GM21367 (cell line): ENCODE measurements at regions not wholly inside any gene's neighbourhood (a gene's known extent, or its start where the extent isn't known, plus 50 kb on each side); places are given as distances from the start of the nearest gene placed in this dataset.
A peak's percentile ranks its signal among the peaks of the same experiment; 100 is the strongest.
"Not testable (repeated sequence)": the region's sequence is repeated elsewhere in the genome, so short reads cannot be mapped to it uniquely, and the experiment has no call there.

Experiments used
- ATAC-seq: cut with Tn5 transposase; IDR thresholded peaks from one replicate; pipeline ENCODE4 v1.9.1; 2021; ENCODE audit not compliant: unreplicated experiment

DNA sequence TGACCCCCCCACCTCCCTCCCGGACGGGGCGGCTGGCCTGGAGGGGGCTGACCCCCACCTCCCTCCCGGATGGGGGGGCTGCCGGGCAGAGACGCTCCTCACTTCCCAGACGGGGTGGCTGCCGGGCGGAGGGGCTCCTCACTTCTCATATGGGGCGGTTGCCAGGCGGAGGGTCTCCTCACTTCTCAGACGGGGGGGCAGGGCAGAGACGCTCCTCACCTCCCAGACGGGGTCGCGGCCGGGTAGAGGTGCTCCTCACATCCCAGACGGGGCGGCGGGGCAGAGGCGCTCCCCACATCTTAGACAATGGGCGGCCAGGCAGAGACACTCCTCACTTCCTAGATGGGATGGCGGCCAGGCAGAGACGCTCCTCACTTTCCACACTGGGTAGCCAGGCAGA, 251.9 kb upstream of the PTBP2 start:
- ATAC-seq: not testable (repeated sequence)

DNA sequence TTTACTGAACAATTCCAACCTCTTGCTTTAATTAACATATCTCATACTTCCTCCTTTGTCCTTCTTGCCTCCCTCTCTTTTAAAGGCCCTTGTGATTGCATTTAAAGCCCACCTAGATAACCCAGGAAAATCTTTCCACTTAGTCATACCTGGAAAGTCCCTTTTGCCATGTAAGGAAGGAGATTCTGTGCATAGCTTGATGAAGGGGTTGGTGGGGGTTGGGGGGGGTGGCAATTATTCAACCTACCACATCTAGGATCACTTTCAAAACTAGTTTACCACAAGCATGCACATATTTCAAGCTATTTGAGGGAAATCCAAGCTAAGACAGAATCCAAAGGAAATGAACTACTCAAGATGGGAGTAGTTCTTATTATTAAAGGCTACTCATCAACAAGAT, 249.1 kb upstream of the PTBP2 start:
- ATAC-seq: no peak

DNA sequence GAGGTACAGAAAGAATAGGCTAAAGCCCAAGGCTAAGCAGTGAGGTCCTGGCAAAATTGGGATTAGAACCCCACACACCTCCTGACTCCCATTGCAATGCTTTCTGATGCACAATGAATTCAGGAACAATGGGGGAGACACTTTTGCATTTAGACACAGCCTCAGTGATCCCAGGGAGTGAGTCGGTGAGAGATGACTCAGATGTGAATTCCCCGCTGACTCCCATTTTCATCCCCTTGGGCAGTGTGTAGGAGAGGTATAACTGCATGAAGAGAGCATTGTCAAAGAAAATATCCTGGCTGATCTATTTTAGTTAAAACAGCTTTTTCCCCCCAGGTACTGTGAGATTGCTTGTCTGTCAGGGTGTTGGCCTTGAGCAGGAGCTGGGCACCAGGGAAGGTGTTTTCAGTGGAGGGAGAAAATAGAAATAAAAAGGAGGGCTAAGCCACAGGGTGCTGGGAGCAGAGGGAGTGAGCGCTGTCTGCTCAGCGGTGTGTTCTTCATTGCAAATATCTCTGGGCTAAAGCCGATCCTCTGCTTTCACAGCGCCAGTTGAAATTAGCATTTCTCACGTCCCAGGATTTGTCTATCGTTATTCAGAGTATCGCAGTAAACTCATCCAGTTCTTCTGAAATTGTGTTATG, 247.7 kb upstream of the PTBP2 start:
- no peak for ATAC-seq

DNA sequence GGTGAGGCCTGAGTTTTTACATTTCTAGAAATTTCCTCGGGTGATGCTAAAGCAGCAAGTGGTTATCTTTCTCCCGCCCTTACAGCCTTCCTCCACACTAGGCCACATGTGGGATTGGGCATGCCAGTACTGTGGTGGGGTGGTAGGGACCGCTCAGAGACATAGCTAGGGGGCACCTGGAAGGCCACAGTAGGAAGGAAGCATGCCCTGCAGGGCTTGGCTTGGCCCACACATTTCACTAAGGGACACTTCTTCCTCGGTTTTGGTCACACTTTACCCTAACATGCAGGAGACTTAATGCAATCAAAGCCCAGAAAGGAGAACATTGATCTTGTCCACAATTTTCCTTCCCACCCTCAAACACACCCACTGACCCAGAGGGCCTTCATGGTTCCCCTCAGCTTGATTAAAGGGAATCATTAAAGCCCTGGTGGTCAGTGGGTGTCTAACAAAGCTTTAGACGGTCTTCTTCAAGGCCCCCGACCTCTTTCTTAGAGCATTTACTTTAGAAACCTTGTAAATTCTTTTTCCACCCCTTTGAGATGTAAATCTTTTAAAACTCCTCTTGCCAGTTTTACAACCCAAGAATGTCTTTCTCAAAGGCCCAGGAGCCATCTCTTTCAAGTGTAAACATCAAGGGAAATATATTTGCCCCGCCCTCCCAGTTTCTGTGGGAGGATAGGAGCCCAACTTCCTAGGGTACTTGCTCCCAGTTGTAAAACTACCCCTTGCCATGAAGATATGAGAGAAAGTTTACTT, 246.4 kb upstream of the PTBP2 start:
- no peak for ATAC-seq

DNA sequence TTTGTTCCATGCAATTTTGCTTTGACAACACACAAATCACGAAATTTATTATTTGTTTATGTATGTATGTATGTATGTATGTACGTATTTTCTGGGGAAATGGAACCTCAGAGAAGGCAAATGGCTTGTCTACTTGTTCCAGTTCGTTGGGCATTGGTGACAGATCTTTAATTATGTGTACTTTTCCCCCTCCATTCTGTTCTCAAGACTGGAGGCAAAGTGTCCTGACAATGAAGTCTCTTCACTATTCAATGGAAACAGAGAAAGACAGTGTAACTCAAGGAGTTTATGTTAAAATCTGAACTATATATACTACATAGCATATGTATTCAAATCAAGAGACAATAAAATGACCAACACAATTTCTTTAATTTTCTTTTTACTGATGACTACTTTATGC, 245.7 kb upstream of the PTBP2 start:
- no peak for ATAC-seq

DNA sequence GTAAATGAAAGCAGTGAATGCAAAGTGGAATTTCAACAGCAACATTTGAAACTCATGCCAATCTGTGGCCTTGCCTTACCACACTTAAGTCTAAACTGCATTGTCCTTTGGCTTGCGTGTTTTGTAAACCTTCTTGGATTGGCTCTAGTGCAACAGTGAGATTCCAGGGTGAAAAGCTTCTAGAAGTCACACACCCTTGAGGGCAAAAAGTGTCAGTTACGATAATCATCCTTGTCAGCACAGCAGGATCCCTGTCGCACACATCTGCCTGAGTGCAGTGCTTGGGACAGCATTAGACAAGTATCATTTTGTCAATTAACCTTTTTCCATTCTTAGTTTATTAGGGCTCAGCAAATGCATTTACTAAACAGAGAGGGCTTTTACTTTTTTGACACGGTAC, 243.4 kb upstream of the PTBP2 start:
- ATAC-seq: no peak

DNA sequence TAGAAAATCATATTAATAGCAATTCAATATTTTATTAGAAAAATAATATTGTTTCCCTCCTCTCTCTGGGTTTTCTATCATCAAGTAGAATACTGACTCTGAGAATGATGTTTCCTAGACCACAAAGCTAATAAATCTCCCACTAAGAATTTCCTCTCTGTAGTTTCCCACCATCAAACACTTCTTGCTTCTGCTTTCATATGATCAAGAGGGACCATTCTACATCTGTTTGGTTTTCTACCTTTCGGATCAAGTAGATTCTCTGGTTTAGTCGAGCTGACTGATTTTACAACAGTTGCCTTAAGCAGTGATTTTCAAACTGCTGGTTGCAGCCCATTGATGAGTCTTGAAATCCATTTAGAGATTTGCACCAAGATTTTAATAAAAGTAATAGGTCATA, 240.2 kb upstream of the PTBP2 start:
- ATAC-seq: no peak

DNA sequence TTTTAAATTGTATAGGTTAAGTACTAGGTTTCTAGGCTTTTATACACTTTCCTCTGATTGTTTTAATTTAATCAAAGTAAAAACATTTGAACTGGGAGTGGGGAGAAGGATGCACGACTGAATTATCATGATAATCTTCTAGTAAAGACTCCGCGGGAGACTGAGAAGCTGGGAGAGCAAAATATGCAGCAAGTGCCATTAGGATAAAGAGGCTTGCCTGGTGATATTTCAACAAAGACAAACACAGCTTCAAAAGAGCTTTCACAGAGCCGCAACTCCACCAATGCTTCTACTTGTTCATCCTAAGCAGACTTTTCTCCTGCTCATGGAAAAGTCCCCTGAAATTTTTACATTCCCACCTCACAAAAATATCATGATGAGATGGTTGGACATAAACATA, 239.0 kb upstream of the PTBP2 start:
- ATAC-seq: no peak

DNA sequence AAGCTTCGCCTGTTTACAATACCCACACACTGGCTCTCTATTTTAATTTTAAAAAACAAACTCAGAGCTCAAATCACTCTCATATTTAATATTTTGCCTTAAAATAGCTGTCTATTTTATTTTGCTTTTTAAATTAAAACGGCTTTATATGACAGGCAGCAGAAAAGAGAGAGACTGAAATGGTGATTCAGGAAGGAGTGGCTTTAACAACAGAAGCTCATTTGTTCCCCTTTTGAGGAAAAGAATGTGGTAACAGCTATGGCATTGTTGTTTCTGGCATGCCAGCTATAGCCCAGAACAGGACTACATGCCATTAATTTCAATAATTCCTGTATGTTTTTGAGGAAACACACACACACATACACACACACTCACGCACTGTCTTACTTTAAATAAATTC, 234.2 kb upstream of the PTBP2 start:
- no peak for ATAC-seq

DNA sequence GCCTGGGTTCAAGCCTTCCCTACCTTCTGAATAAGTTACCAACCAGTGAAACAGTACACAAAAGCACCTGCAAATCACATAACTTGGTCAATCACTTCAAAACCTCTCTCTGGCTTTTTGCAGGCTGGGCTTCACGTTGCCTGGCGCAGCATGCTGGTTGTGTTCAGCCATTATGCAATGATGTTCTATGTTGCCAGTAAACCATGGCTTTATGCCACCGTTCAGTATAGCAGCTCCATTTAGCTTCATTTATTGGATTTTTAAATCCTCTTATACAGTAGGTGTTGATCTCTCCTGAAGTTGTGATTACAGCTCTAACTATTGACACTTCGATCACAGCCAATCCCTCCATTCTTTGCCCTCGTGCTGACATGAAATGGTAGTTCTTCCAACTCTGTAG, 233.6 kb upstream of the PTBP2 start:
- no peak for ATAC-seq

DNA sequence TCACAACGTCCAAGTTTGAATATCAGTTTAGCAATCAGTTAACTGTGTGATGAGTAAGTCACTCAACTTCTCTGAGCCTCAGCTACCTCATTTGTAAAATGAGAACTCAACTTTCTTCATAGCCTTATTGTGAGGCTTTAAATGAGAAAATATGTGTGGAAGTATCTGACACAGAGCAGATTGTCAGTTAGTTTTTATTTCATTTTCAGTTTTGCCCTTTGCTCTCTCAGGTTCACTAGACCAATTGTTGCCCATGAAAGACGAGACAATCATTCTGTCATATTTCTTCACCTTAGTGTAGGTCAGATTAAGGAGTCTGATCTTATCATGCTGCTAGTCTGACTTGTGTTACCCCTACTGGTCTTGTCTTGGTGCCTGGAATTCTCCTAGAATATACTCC, 232.8 kb upstream of the PTBP2 start:
- no peak for ATAC-seq

DNA sequence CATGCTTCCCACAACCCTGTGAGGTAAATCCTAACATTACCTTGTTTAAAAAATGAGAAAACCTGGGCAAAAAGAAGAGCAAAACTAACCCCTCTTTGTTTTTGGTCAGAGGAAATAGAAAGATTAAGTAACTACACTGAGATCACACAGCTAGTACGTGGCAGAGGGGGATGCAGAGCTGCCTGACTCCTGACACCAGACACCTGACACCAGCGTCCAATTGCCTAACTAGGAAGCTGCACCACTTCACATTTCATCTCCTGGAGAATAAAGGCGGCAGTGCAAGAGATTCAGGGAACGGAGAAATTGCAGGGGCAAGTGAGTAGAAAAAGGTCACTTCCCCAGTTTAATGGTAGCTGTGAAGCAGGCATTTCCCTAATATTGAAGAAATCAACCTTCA, 229.3 kb upstream of the PTBP2 start:
- ATAC-seq: no peak

DNA sequence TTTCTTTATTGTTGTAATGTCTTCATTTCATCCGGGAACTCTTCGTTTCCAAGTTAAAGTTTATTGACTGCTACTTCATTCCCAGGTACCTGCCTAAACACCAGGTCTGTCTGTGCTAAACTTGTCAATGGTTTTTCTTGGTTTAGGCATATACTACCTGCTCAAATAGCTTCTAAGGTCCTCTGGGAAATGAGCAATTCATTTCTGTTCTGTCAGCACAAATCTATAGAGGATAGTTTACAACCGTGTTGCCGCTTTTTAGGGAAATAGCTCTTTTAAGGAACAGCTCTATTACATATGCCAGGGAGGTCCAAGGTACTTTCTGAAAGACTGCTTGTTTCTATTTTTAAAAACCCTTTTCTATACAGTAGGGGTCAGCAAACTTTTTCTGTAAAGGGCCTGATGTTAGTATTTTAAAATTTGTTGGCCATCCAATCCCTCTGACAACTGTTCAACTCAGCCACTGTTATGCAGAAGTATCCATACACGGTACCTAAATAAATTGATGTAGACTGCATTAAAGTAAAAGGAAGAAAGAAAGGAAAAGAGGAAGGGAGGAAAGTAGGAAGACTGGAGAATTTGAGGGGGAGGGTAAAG, 222.7 kb upstream of the PTBP2 start:
- ATAC-seq: no peak

DNA sequence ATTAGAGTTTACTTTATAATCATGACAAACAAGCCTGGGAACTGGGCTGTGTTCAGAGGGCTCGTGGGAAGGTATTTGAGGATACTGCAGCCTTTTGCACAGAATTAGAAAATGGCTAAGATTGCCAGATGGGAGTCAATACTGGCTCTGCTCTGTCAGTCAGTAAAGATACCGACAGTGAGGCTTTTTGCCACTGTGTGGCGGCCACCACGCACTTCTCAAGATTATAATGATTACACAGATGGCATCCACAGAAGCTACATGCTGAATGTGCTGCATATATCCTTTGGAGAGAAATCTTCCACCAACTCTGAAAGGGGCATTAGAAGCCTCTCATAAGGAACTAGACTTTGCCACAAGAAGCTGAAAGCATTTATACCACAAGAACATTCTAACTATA, 213.4 kb upstream of the PTBP2 start:
- ATAC-seq: no peak

DNA sequence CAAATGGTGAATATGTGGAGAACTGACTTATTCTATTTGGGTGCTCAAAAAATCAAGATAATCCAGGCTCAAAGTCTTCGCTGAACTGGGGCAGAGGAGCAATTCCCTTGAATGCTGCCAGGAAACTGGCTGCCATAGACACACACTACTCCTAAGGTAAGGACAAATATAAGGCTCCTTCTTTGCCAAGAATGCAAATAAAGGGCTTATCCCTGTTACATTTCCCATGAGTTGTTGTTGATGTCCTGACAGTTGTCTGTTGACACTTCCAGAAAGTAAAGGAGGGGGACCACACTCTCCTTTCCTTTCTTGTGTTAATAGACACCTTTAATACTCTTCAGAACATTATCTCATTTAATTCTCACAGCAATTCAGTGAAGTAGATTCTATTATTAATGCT, 212.2 kb upstream of the PTBP2 start:
- ATAC-seq: no peak

DNA sequence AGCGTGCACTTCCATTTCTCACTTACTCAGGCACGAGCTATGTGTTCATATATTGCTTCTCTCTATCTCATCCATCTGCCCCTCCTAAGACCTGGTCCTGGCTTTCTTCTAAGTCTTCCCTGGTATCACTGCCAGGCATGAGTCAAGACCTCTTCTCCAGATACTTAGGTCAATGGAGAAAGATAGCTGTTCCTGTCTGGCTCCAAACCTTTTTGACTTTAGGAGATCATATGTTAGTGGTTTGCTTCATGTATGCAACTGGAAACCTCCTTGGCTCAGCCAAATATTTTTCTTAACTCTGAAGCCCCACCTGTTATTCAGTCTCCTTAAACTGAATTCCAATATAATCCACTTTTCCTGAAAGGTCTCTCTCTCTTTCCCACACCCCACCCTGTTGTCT, 211.6 kb upstream of the PTBP2 start:
- no peak for ATAC-seq

DNA sequence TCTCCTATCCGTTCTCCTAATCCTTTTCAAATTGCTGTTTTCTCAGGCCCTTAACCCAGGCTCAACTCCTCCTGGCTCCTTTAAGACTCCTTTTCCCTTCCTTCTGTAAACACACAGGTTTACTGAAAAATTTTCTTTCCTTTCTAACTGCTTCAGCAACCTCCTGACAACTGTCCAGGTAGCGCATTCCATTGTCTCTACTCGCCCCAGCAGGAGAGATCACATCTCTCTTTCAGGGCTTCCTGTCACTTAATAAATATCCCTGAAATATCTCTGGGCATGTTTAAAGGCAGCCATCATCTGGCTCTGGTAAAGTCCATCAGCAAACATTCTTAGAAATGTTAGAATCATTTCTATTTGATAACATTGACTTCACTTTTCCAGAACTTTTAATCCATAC, 211.2 kb upstream of the PTBP2 start:
- no peak for ATAC-seq

DNA sequence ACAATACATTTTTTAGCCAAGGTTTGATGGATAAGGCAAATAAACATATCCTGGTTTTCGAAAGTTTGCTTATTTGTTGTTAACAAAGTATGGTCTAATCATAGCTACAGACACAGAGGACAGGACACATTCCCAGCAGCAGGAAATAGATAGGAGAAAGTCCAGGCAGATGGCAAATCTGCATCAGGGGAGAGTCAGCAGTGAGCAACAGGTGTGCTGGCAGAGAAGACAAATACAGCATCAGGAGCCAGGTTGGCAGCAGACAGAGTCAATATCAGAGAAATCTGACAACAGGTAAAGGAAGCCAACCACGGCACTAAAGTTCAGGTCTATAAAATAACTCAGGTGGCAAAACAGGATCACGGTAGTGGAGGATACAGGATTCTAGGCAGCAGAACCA, 210.7 kb upstream of the PTBP2 start:
- no peak for ATAC-seq

DNA sequence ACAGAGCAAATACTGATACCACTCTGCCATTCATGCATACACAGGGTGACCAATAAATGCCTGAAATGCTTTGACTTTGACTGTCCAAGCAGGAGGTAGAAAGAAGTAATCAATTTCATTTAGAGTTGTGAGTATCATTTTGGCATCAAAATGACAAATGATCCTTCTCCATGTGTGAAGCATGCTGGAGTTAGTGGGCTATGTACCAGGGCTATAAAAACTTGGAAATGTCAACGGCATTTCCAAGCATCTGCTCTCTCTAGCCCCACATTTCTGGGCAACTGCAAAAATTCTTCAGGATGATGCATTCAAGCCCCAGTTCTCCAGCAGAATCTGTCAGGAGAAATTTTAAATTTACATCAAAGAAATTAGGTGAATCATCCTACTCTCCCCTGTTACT, 208.4 kb upstream of the PTBP2 start:
- ATAC-seq: no peak

DNA sequence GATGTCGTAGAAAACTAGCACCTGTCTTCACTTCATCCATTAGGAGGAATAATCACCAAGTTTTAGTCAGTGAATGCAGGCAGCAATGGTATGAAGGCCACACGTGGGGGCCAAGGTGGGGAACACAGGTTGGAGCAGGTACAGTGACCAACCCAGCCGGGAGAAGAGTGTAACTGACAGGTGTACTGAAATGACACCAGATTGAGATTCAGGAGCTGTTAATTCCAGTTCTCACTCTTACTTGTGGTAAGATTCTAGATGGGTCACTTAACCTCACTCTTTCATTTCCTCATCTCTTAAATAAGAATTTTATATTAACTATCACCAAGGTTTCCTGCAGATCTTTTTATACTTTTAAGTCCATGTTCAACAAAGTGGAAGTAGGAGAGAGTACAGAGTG, 206.2 kb upstream of the PTBP2 start:
- peak; percentile 88 for ATAC-seq

DNA sequence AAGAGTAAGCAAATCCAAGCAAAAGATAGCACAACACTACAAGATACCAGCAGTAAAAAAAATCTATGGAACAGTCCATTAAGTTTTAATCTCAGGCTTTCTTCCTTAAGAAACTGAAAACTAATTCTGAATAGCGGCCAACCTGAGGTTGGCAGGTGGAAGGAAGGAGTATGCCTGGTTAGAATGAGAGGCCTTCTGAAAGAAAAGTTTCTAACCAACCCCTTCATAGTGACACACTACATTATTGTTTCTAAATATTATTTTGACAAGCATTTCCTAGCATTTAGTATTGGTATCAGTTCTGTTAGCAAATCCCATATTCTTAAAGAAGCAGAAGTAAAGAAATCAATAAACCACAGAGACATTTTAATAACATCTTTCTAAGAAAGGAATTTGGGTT, 205.7 kb upstream of the PTBP2 start:
- ATAC-seq: no peak

DNA sequence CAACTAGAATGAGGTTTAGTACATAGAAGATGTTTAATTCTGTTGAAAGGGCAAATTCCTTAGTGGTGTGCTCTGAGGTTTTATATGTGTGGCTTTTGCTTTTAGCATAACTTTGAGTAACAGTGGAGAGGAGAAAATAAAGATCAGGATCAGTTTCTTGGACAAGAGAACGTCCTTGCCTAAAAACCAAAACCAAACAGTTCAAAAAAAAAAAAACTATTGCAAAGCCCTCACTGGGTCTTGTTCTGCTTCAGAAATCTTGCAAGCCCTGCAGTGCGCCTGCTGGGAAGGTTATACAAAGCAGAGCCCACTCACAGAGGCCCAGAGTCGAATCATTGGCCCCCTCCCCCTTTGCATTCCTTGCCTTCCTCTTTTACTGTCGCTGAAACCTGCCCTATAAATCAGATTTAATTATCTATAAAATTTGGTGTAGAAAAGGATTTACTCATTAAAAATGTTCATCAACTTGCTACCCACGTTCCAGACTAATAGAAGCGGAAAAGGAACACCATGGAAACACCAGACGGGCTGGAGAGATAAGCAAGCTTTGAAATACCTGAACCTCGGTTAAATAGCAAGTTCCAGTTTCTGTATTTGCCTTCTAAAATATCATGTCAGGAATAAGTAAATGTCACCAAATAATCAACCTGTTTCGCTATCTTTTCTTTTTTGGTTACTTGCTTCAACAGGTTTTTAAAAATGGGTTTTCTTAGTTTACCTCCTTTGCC, 201.6 kb upstream of the PTBP2 start:
- ATAC-seq: no peak
